IMR-90 (cell line): ENCODE measurements at regions not wholly inside any gene's neighbourhood (a gene's known extent, or its start where the extent isn't known, plus 50 kb on each side); places are given as distances from the start of the nearest gene placed in this dataset.

Source experiments
- ATAC-seq: fragments of 200-7000 bp; cut with Tn5 transposase; 2 replicates; pipeline ENCODE4 v1.9.1; 2020; ENCODE audit warnings: low read depth, mild to moderate bottlenecking, moderate library complexity
- BruUV-seq: library from RNA; stranded (reverse); fragments of 400-500 nt; replicated peaks from 2 replicates; lab custom pipeline; 2021; lab: Mats Ljungman, UMichigan
- CTCF ChIA-PET: fragments of 300-600 bp; formaldehyde crosslinking; extraction: SDS; loops from one replicate; lab custom pipeline; 2021; ENCODE audit warnings: antibody characterized with exemption; lab: Yijun Ruan, JAX
- POLR2A ChIA-PET: fragments of 300-600 bp; sonication (Branson Sonifier 250); formaldehyde crosslinking; loops from one replicate; lab custom pipeline; 2022; ENCODE audit warnings: antibody characterized with exemption; ENCODE audit not compliant: unreplicated experiment; lab: Charles Lee
- DNase-seq: peaks from one replicate; pipeline ENCODE4 v3.0.0; 2013
- H2AFZ ChIP-seq: replicated peaks from 2 replicates; pipeline ENCODE3; 2013; ENCODE audit warnings: low read length, mild to moderate bottlenecking; ENCODE audit not compliant: poor library complexity
- H2AK5ac ChIP-seq: 2 replicates; pipeline ENCODE4 v1.6.1; 2013; ENCODE audit warnings: low read depth, low read length, inconsistent platforms
- H2AK9ac ChIP-seq: replicated peaks from 2 replicates; pipeline ENCODE3; 2013; ENCODE audit warnings: mild to moderate bottlenecking, low read depth, low read length, moderate library complexity; ENCODE audit not compliant: poor library complexity
- H2BK120ac ChIP-seq: 2 replicates; pipeline ENCODE4 v1.6.1; 2013; ENCODE audit warnings: low read depth, low read length, inconsistent platforms
- H2BK15ac ChIP-seq: 3 replicates; pipeline ENCODE4 v1.6.1; 2013; ENCODE audit warnings: low read depth, low read length, inconsistent platforms
- H2BK20ac ChIP-seq: 2 replicates; pipeline ENCODE4 v1.6.1; 2013; ENCODE audit warnings: low read depth, mild to moderate bottlenecking, inconsistent platforms, low read length, moderate library complexity
- H2BK5ac ChIP-seq: 2 replicates; pipeline ENCODE4 v1.6.1; 2013; ENCODE audit warnings: mild to moderate bottlenecking, low read depth, low read length, inconsistent platforms; ENCODE audit not compliant: poor library complexity, severe bottlenecking
- H3K14ac ChIP-seq: replicated peaks from 2 replicates; pipeline ENCODE4 v1.6.1; 2013; ENCODE audit warnings: low read depth, low read length, inconsistent platforms
- H3K18ac ChIP-seq: 2 replicates; pipeline ENCODE4 v1.6.1; 2013; ENCODE audit warnings: low read depth, low read length, control low read depth
- H3K23ac ChIP-seq: 2 replicates; pipeline ENCODE4 v1.6.1; 2013; ENCODE audit warnings: low read depth, low read length, inconsistent platforms
- H3K27ac ChIP-seq: 2 replicates; pipeline ENCODE4 v1.5.1; 2013; ENCODE audit warnings: mild to moderate bottlenecking, control low read depth, low read length; ENCODE audit not compliant: insufficient read depth
- H3K27me3 ChIP-seq: 2 replicates; pipeline ENCODE4 v1.6.1; 2013; ENCODE audit warnings: low read length; ENCODE audit not compliant: control insufficient read depth, insufficient read depth
- H3K36me3 ChIP-seq: 2 replicates; pipeline ENCODE4 v1.6.1; 2013; ENCODE audit warnings: low read length, mixed read lengths; ENCODE audit not compliant: control insufficient read depth, insufficient read depth
- H3K4ac ChIP-seq: 2 replicates; pipeline ENCODE4 v1.6.1; 2013; ENCODE audit warnings: low read depth, low read length, inconsistent platforms
- H3K4me1 ChIP-seq: 2 replicates; pipeline ENCODE4 v1.6.1; 2013; ENCODE audit warnings: low read length, mixed read lengths; ENCODE audit not compliant: control insufficient read depth, insufficient read depth
- H3K4me2 ChIP-seq: 2 replicates; pipeline ENCODE4 v1.6.1; 2013; ENCODE audit warnings: low read depth, mild to moderate bottlenecking, control low read depth, low read length, moderate library complexity
- H3K4me3 ChIP-seq: 2 replicates; pipeline ENCODE4 v1.5.1; 2013; ENCODE audit warnings: low read depth, mild to moderate bottlenecking, control low read depth, low read length, moderate library complexity; ENCODE audit not compliant: insufficient read depth
- H3K56ac ChIP-seq: 2 replicates; pipeline ENCODE4 v1.6.1; 2013; ENCODE audit warnings: low read length, inconsistent platforms; ENCODE audit not compliant: insufficient read depth; ENCODE audit errors: extremely low read depth
- H3K79me1 ChIP-seq, 2 experiments: 2 replicates each; pipeline ENCODE4 v1.6.1; 2013; ENCODE audit warnings: low read length in 2 of 2, inconsistent platforms in 1 of 2, low read depth in 1 of 2
- H3K9ac ChIP-seq: 2 replicates; pipeline ENCODE4 v1.6.1; 2013; ENCODE audit warnings: low read depth, low read length, control low read depth
- H3K9me1 ChIP-seq: 2 replicates; pipeline ENCODE4 v1.6.1; 2013; ENCODE audit warnings: low read length, inconsistent platforms; ENCODE audit not compliant: insufficient read depth
- H3K9me3 ChIP-seq: 2 replicates; pipeline ENCODE4 v1.6.1; 2013; ENCODE audit warnings: low read length; ENCODE audit not compliant: control insufficient read depth, insufficient read depth
- H4K20me1 ChIP-seq: 2 replicates; pipeline ENCODE4 v1.6.1; 2013; ENCODE audit warnings: low read length, inconsistent platforms; ENCODE audit not compliant: insufficient read depth
- H4K5ac ChIP-seq: 2 replicates; pipeline ENCODE4 v1.6.1; 2013; ENCODE audit warnings: mild to moderate bottlenecking, low read depth, low read length, control low read depth
- H4K8ac ChIP-seq, 2 experiments: 2 replicates each; pipeline ENCODE4 v1.6.1; 2013; ENCODE audit warnings: low read depth in 2 of 2, low read length in 2 of 2, control low read depth in 1 of 2, inconsistent platforms in 1 of 2
- H4K91ac ChIP-seq: 2 replicates; pipeline ENCODE4 v1.6.1; 2013; ENCODE audit warnings: low read depth, low read length, inconsistent platforms; ENCODE audit not compliant: insufficient read depth
- BHLHE40 ChIP-seq: fragments of 150-350 bp; IDR thresholded peaks from 2 replicates; pipeline ENCODE4 v1.6.1; 2016; ENCODE audit warnings: mild to moderate bottlenecking, low read depth, low read length
- CEBPB ChIP-seq: IDR thresholded peaks from 2 replicates; pipeline ENCODE4 v1.6.1; 2012; ENCODE audit warnings: low read depth, low read length, improper control_type of control experiment
- CHD1 ChIP-seq: IDR thresholded peaks from 2 replicates; pipeline ENCODE4 v1.6.1; 2012; ENCODE audit warnings: low read depth, low read length, improper control_type of control experiment
- ELK1 ChIP-seq: fragments of 150-350 bp; IDR thresholded peaks from 2 replicates; pipeline ENCODE4 v1.6.1; 2016; ENCODE audit warnings: low read depth, mild to moderate bottlenecking, low read length, moderate library complexity, borderline replicate concordance
- MAFK ChIP-seq: IDR thresholded peaks from 2 replicates; pipeline ENCODE4 v1.6.1; 2012; ENCODE audit warnings: low read depth, low read length, improper control_type of control experiment
- MAZ ChIP-seq: IDR thresholded peaks from 2 replicates; pipeline ENCODE4 v1.6.1; 2012; ENCODE audit warnings: low read depth, mild to moderate bottlenecking, low read length, improper control_type of control experiment, moderate library complexity, borderline replicate concordance
- NFE2L2 ChIP-seq: fragments of 150-350 bp; IDR thresholded peaks from 2 replicates; pipeline ENCODE4 v1.6.1; 2016; ENCODE audit warnings: low read depth, mild to moderate bottlenecking, low read length
- POLR2A ChIP-seq: IDR thresholded peaks from 2 replicates; pipeline ENCODE4 v1.6.1; 2012; ENCODE audit warnings: mild to moderate bottlenecking, low read depth, low read length
- RFX5 ChIP-seq: IDR thresholded peaks from 2 replicates; pipeline ENCODE4 v1.8.0; 2012; ENCODE audit warnings: low read depth, mild to moderate bottlenecking, low read length, moderate library complexity
- SMC3 ChIP-seq: fragments of 150-350 bp; IDR thresholded peaks from 2 replicates; pipeline ENCODE4 v1.6.1; 2016; ENCODE audit warnings: low read depth, mild to moderate bottlenecking, antibody characterized with exemption, low read length, moderate library complexity
- dilution Hi-C: fragments of 300-500 bp; cut with HindIII; formaldehyde crosslinking; loops from one replicate; pipeline ENCODE4 v1.14.3; 2018; ENCODE audit warnings: low sequenced_read_pairs; ENCODE audit not compliant: unreplicated experiment
- in situ Hi-C: fragments of 300-500 bp; cut with MboI; formaldehyde crosslinking; loops from 3 replicates; pipeline ENCODE4 v1.14.3; 2019; ENCODE audit warnings: low sequenced_read_pairs, inconsistent platforms, mixed read lengths
- intact Hi-C: fragments of 100-400 bp; cut with micrococcal nuclease; formaldehyde crosslinking; loops from 2 replicates; pipeline ENCODE4 v1.10.0; 2022
- TF ChIP-seq, protein P1 (sequence below): conservative IDR thresholded peaks from 2 replicates; pipeline ENCODE4 v1.5.1; 2012; ENCODE audit warnings: mild to moderate bottlenecking, low read depth, low read length, improper control_type of control experiment
- TF ChIP-seq, protein P2 (sequence below): fragments of 150-350 bp; IDR thresholded peaks from 2 replicates; pipeline ENCODE4 v1.6.1; 2017; ENCODE audit warnings: mild to moderate bottlenecking, antibody characterized with exemption, low read length, low read depth

- no peak overlapping the region for H2BK5ac ChIP-seq
- no peak overlapping the region for H2BK120ac ChIP-seq
- in situ Hi-C loops (no loop called here), intact Hi-C loops (no loop called here), dilution Hi-C loops (no loop called here)
- H3K4ac ChIP-seq = no peak overlapping the region
- no peak overlapping the region for H3K18ac ChIP-seq
- no peak overlapping the region for H2AK5ac ChIP-seq
- no peak overlapping the region for H2AFZ ChIP-seq
- H3K9me1 ChIP-seq = no peaks in the 10 kb centered on the region
- no peaks in the 10 kb centered on the region for H3K27me3 ChIP-seq
- no peak for DNase-seq
- ChIA-PET CTCF (no interaction called here), POLR2A (no interaction called here)
- no peak overlapping the region for H3K23ac ChIP-seq
- H2BK15ac ChIP-seq = no peak overlapping the region
- no peak overlapping the region for H3K27ac ChIP-seq
- no peak overlapping the region for H3K4me3 ChIP-seq
- no peak overlapping the region for H2AK9ac ChIP-seq
- no peak overlapping the region for H4K91ac ChIP-seq
- H3K14ac ChIP-seq = no peak overlapping the region
- no peak overlapping the region for H3K9ac ChIP-seq
- no peaks in the 10 kb centered on the region for H3K79me1 ChIP-seq
- 0 out of 2 replicates have a peak, but pooled peaks cover 1% of the 10 kb centered on the region for H3K4me1 ChIP-seq
- no peak for ATAC-seq
- TF ChIP-seq, protein P1, sequence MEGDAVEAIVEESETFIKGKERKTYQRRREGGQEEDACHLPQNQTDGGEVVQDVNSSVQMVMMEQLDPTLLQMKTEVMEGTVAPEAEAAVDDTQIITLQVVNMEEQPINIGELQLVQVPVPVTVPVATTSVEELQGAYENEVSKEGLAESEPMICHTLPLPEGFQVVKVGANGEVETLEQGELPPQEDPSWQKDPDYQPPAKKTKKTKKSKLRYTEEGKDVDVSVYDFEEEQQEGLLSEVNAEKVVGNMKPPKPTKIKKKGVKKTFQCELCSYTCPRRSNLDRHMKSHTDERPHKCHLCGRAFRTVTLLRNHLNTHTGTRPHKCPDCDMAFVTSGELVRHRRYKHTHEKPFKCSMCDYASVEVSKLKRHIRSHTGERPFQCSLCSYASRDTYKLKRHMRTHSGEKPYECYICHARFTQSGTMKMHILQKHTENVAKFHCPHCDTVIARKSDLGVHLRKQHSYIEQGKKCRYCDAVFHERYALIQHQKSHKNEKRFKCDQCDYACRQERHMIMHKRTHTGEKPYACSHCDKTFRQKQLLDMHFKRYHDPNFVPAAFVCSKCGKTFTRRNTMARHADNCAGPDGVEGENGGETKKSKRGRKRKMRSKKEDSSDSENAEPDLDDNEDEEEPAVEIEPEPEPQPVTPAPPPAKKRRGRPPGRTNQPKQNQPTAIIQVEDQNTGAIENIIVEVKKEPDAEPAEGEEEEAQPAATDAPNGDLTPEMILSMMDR = no peak
- no peak for TF ChIP-seq MAFK
- no peak for TF ChIP-seq ELK1
- TF ChIP-seq RFX5 = no peak
- TF ChIP-seq SMC3 = no peak
- no peak for TF ChIP-seq BHLHE40
- no peak for TF ChIP-seq POLR2A
- no peak for TF ChIP-seq CEBPB
- TF ChIP-seq NFE2L2 = no peak
- TF ChIP-seq CHD1 = no peak
- no peak for TF ChIP-seq MAZ
- TF ChIP-seq, protein P2, sequence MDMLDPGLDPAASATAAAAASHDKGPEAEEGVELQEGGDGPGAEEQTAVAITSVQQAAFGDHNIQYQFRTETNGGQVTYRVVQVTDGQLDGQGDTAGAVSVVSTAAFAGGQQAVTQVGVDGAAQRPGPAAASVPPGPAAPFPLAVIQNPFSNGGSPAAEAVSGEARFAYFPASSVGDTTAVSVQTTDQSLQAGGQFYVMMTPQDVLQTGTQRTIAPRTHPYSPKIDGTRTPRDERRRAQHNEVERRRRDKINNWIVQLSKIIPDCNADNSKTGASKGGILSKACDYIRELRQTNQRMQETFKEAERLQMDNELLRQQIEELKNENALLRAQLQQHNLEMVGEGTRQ = no peak
- H4K8ac ChIP-seq = no peak overlapping the region
- H3K36me3 ChIP-seq = no peaks in the 10 kb centered on the region
- H2BK20ac ChIP-seq = no peak overlapping the region
- no peaks in the 10 kb centered on the region for H3K9me3 ChIP-seq
- BruUV-seq = no TSS peak
- H4K20me1 ChIP-seq = no peaks in the 10 kb centered on the region
- H4K5ac ChIP-seq = no peak overlapping the region
- no peak overlapping the region for H3K56ac ChIP-seq
- H3K4me2 ChIP-seq = no peak overlapping the region
Measured at GRCh38 chr18:29084120-29084519, 907.2 kb upstream of the CDH2 start.
